Left lobe of liver (tissue), 2 donors: ENCODE measurements at regions not wholly inside any gene's neighbourhood (a gene's known extent, or its start where the extent isn't known, plus 50 kb on each side); places are given as distances from the start of the nearest gene placed in this dataset.

ENCODE experiments used
- ATAC-seq: fragments of 200-7000 bp; cut with Tn5 transposase; one replicate; pipeline ENCODE4 v1.9.1; 2020; ENCODE audit warnings: mild to moderate bottlenecking, moderate library complexity
- DNase-seq: peaks from one replicate; pipeline ENCODE4 v3.0.0-alpha.2; 2020; ENCODE audit warnings: low spot score
- donor health status: DM: no; HTN: no; CAD: no; lungs with moderate emphysema.
- donor health status: DM: no; HTN: yes; CAD: no.

- ATAC-seq (no peak), DNase-seq (no peak)
Measured at GRCh38 chr15:29558261-29558660, 264.0 kb downstream of the TJP1 start.

- no peak for ATAC-seq
- no peak for DNase-seq
Measured at GRCh38 chr15:29557171-29557570, 265.1 kb downstream of the TJP1 start.

DNA sequence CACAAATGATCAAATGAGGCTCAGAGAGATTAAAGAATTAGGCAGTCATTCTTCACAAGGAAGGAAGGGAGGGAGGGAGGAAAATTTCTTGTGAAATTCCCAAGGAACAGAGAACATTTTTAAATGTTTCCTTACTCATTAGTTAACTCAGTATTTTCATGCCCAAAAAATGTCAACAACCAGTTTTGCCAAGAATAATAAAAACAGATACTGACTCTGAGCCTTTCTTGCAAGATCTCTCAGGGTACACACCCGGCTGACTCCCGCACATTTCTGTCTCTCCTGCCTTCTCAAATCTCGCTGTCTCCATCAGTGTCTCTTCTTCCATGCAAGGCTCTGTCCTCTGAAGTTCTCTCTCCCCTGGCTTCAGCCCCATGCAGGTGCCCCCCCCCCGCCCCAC is 265.9 kb downstream of the TJP1 start:
- DNase-seq: no peak
- ATAC-seq: no peak

- DNase-seq (no peak), ATAC-seq (no peak)
Measured at GRCh38 chr15:29554531-29554930, 267.7 kb downstream of the TJP1 start.

GRCh38 chr15:29550834-29551465 is 271.3 kb downstream of the TJP1 start:
- DNase-seq (peak; percentile 19), ATAC-seq (no peak)

DNA sequence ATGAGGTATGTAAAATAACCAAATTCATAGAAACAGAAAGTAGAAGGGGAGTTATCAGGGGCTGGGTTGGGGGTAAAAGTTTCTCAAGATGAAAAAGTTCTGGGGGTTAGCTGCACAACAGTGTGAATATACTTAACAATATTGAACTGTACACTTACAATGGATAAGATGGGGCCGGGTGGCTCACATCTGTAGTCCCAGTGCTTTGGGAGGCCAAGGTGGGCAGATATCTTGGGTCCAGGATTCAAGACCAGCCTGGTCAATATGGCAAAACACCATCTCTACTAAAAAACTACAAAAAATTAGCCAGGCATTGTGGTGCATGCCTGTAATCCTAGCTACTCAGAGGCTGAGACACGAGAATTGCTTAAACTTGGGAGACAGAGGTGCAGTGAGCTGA is 274.3 kb downstream of the TJP1 start:
- ATAC-seq (no peak), DNase-seq (peak; percentile 7)

DNA sequence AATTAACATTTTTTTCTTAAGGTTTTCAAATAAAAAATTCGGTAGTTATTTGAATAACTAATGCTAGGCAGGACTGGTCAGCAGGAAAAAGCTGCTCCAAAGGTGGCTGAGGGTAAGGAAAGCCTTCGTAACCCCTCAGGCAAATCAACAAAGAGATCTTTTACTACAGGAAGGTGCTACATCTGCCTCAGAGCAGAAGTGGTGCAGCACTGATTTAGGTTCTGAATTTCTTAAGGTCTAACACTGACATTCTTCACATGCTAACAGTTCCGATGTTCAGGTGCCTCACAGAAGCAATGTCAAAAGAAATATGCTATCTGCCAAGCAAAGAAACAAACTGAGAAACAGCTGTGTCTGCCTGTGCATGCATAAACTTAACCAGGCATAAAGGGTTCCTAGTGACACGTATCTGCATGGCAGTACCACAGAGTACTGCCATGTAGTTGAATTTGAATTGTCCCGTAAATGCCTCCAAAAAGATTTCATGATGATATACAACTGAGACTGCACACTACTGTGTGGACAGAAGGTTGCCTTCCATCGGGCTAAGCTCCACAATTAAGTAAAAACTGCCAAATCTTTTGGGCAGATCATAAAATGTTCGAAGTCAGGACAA is 275.0 kb upstream of the NSMCE3 start:
- no peak for ATAC-seq
- no peak for DNase-seq

DNA sequence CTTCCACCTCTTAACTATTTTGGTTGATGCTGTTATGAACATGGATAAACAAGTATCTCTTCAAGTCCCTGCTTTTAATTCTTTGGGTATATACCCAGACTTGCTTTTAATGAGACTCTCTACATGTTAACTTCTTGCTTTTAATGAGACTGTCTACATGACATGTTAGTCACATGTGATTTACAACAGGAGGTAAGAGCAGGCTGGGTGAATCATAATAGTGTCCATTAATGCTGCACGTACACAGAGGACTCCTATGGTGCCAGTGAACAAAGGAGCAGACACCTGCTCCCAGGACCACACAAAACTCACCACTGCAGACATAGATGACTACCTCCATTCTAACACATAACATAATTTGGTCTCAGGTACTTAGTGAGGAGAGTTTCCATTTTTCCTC is 273.4 kb upstream of the NSMCE3 start:
- ATAC-seq (no peak), DNase-seq (no peak)

GRCh38 chr15:29541309-29541708 is 271.7 kb upstream of the NSMCE3 start:
- ATAC-seq (no peak), DNase-seq (no peak)

- ATAC-seq: no peak
- no peak for DNase-seq
Measured at GRCh38 chr15:29540479-29540878, 270.9 kb upstream of the NSMCE3 start.

GRCh38 chr15:29539736-29540135 is 270.1 kb upstream of the NSMCE3 start:
- DNase-seq (no peak), ATAC-seq (no peak)

- DNase-seq (no peak), ATAC-seq (no peak)
Measured at GRCh38 chr15:29538044-29538443, 268.4 kb upstream of the NSMCE3 start.

DNA sequence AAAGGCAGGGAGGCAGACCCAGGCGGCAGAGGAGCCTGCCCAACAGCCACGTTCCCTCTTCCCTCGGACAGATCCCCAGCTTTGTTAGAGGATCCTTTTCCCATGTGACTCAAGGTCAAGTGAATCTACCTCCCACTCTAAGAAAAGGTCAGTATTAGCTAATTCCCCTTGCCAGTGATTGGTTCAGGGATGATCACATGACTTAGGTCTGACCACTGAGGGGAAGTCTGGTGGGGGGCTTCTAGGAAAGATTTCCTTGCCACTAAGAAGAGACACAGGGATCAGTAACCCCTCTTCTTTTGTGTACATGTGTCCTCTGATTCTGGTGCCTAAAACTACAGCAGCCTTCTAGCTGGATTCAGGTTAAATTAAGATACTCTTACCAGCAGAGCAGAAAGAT is 266.3 kb upstream of the NSMCE3 start:
- no peak for ATAC-seq
- DNase-seq: no peak

DNA sequence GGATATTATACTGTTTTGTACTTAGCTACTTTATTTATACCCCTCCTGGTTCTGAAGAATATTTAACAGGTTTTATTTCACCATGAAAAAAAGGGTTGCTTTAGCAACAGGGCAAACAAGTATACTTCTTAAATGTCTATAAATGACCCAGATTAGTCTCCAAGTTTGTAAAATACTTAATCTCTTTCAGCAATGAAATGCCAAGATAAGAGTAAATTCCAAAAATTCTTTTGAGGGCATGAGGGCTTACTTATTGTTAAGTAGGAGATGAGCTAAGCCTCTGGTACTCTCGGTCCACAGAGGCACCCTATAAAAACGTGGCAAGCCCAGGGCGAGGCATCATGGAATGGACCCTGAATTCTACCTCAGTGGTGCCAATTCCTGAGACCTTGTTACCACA is 264.8 kb upstream of the NSMCE3 start:
- ATAC-seq (no peak), DNase-seq (no peak)

DNA sequence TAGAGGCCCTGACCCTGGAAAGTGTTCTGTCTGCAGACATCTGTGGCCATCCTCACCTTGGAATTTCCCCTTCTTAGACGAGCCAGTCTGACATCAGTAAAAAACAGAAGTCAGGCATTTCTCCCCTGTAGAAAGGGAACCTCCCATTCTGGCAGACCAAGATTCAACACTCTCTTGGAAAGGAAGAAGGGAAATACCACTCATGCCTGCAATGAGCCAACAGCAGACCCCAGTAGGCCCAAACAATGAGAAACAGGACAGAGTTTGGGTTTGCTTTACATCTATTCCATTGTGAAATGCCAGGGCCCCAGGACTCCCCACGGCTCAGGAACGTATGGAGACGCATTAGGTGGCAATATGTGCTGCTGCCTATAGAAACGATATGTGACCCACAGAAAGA is 264.0 kb upstream of the NSMCE3 start:
- DNase-seq: no peak
- ATAC-seq: no peak

DNA sequence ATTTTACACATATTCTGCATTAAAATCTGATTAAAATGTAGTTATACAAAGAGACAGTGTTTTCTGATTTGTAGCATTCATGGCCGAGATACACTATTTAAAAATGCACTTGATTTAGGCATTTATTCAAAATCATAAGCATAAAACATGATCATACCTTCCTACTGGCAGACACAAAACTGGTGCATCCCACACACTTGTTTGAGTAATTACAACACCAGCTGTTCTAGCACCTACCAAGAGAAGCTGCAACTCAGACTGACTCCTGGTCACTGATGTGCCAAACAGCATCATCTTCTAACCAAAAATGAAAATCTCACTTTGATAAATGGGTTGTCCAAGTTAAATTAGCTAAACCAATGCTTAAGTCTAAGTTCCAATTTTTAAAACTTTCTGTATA is 262.7 kb upstream of the NSMCE3 start:
- ATAC-seq (no peak), DNase-seq (no peak)

- no peak for ATAC-seq
- no peak for DNase-seq
Measured at GRCh38 chr15:29530966-29531365, 261.3 kb upstream of the NSMCE3 start.

GRCh38 chr15:29529043-29529442 is 259.4 kb upstream of the NSMCE3 start:
- no peak for DNase-seq
- no peak for ATAC-seq

DNA sequence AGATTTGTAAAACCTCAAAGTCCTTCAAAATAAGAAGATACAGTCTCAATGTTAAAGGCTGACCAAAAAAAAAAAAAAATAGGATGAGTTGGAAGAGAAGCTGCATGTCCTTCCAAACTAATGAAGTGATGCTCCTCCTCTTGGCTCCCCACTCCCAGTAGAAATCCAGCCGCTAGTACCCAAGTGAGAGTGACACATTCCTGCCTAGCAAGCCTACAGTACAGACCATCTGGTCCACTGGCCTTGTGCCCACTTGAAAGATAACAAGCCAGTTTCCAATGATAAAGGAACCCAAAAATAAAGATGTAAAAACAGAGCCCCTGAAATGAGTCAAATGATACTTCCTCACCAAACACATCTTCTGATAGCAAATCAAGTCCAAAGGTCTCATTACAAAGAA is 258.7 kb upstream of the NSMCE3 start:
- ATAC-seq (no peak), DNase-seq (no peak)

GRCh38 chr15:29526802-29527201 is 257.2 kb upstream of the NSMCE3 start:
- ATAC-seq (no peak), DNase-seq (no peak)

GRCh38 chr15:29522373-29523276 is 253.0 kb upstream of the NSMCE3 start:
- no peak for ATAC-seq
- no peak for DNase-seq

DNA sequence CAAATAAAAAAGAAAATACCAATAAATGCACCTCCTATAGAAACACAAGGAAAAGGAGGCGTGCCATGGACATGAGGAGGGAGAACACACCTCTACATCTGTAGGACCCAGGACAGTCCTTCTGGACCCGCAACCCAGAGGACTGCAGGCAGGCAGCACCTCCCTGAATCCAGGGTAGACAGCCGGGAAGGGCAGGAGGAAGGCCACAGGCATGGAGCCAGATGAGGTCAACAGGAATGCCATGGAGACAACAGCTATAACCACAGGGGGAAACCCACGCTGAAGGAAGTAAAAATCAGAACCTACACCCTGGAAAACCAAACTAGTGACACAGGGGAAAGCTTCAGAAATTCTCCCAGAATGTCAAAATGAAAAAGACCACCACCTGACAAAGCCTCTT is 248.8 kb upstream of the NSMCE3 start:
- ATAC-seq (peak; percentile 34), DNase-seq (no peak)
